MM.1S (cell line): ENCODE measurements at regions not wholly inside any gene's neighbourhood (a gene's known extent, or its start where the extent isn't known, plus 50 kb on each side); places are given as distances from the start of the nearest gene placed in this dataset.

Experiments
- DNase-seq: peaks from one replicate; pipeline ENCODE4 v3.0.0-alpha.2; 2015
- H2AFZ ChIP-seq: fragments of 300-600 bp; sonication (generic); 2 replicates; pipeline ENCODE4 v1.6.0; 2016; ENCODE audit warnings: antibody characterized with exemption, low read length
- H3F3A ChIP-seq: fragments of 300-600 bp; sonication (generic); 2 replicates; pipeline ENCODE4 v1.6.1; 2016; ENCODE audit warnings: mild to moderate bottlenecking, antibody characterized with exemption, low read length, moderate library complexity, mixed read lengths; ENCODE audit not compliant: insufficient read depth
- H3K27ac ChIP-seq: fragments of 300-600 bp; sonication (generic); 2 replicates; pipeline ENCODE4 v1.5.1; 2016; ENCODE audit warnings: mild to moderate bottlenecking, low read length
- H3K27me3 ChIP-seq: fragments of 300-600 bp; sonication (generic); replicated peaks from 2 replicates; pipeline ENCODE4 v1.6.0; 2016; ENCODE audit warnings: low read length; ENCODE audit not compliant: insufficient read depth
- H3K36me3 ChIP-seq: fragments of 300-600 bp; sonication (generic); replicated peaks from 2 replicates; pipeline ENCODE4 v1.6.1; 2016; ENCODE audit warnings: mild to moderate bottlenecking, low read length, mixed read lengths; ENCODE audit not compliant: insufficient read depth
- H3K4me1 ChIP-seq: fragments of 300-600 bp; sonication (generic); 2 replicates; pipeline ENCODE4 v1.6.1; 2016; ENCODE audit warnings: low read length, mixed read lengths
- H3K4me2 ChIP-seq: fragments of 300-600 bp; sonication (generic); 2 replicates; pipeline ENCODE4 v1.6.0; 2016; ENCODE audit warnings: low read depth, low read length
- H3K4me3 ChIP-seq: fragments of 300-600 bp; sonication (generic); 2 replicates; pipeline ENCODE4 v1.5.1; 2016; ENCODE audit warnings: low read length, mixed read lengths
- H3K79me2 ChIP-seq: fragments of 300-600 bp; sonication (generic); 2 replicates; pipeline ENCODE4 v1.6.1; 2016; ENCODE audit warnings: mixed run types, low read length, mixed read lengths
- H3K9ac ChIP-seq: fragments of 300-600 bp; sonication (generic); 2 replicates; pipeline ENCODE4 v1.6.1; 2016; ENCODE audit warnings: low read length, mixed read lengths
- H3K9me2 ChIP-seq: fragments of 300-600 bp; sonication (generic); replicated peaks from 2 replicates; pipeline ENCODE4 v1.6.1; 2016; ENCODE audit warnings: mild to moderate bottlenecking, low read length, mixed read lengths; ENCODE audit not compliant: insufficient read depth
- H3K9me3 ChIP-seq: fragments of 300-600 bp; sonication (generic); replicated peaks from 2 replicates; pipeline ENCODE4 v1.6.1; 2016; ENCODE audit warnings: mild to moderate bottlenecking, low read length, mixed read lengths; ENCODE audit not compliant: insufficient read depth
- H4K20me1 ChIP-seq: fragments of 300-600 bp; sonication (generic); 2 replicates; pipeline ENCODE4 v1.6.1; 2016; ENCODE audit warnings: mild to moderate bottlenecking, low read length, moderate library complexity, mixed read lengths; ENCODE audit not compliant: insufficient read depth
- EZH2 ChIP-seq: fragments of 300-600 bp; sonication (generic); optimal IDR thresholded peaks from 2 replicates; pipeline ENCODE3; 2017; ENCODE audit warnings: low read depth, mild to moderate bottlenecking, antibody characterized with exemption, low read length, mixed read lengths
- EZH2phosphoT487 ChIP-seq: fragments of 300-600 bp; sonication (generic); IDR thresholded peaks from 2 replicates; pipeline ENCODE4 v1.6.1; 2018; ENCODE audit warnings: antibody characterized with exemption, low read length
- TF ChIP-seq, protein P1 (sequence below): fragments of 300-600 bp; sonication (generic); IDR thresholded peaks from 2 replicates; pipeline ENCODE4 v1.5.1; 2016; ENCODE audit warnings: antibody characterized with exemption, low read length, mixed read lengths

DNA sequence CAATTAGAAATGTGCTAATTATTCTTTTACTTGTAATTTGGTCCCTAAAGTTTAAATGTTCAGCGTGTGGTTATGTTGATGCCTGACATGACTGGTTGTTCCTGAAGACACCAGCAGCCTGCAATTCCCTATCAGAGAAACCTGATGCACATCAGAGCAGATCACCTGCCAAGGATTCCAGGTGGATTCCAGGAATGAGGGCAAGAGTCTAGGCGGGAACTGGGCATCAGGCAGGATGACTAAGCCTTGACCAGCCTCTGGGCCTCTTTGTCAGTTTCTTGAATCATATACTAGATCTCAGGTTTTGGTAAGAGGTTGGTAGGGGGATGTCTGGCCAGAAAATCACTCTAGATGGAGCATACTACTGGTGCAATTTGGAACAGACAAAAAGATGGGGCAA is 130.7 kb upstream of the TNR start:
- Histone ChIP-seq H2AFZ (no peak overlapping the region), H3K4me2 (no peak overlapping the region), H3K4me3 (no peak overlapping the region), H3F3A (no peaks in the 10 kb centered on the region), H3K27me3 (no peaks in the 10 kb centered on the region), H3K36me3 (no peaks in the 10 kb centered on the region), H4K20me1 (no peaks in the 10 kb centered on the region), H3K27ac (no peak overlapping the region), H3K9me3 (no peaks in the 10 kb centered on the region), H3K4me1 (no peaks in the 10 kb centered on the region), H3K79me2 (no peaks in the 10 kb centered on the region), H3K9ac (no peak overlapping the region), H3K9me2 (no peaks in the 10 kb centered on the region)
- no peak for DNase-seq
- TF ChIP-seq EZH2phosphoT487 (no peak), EZH2 (no peak)
- TF ChIP-seq, protein P1, sequence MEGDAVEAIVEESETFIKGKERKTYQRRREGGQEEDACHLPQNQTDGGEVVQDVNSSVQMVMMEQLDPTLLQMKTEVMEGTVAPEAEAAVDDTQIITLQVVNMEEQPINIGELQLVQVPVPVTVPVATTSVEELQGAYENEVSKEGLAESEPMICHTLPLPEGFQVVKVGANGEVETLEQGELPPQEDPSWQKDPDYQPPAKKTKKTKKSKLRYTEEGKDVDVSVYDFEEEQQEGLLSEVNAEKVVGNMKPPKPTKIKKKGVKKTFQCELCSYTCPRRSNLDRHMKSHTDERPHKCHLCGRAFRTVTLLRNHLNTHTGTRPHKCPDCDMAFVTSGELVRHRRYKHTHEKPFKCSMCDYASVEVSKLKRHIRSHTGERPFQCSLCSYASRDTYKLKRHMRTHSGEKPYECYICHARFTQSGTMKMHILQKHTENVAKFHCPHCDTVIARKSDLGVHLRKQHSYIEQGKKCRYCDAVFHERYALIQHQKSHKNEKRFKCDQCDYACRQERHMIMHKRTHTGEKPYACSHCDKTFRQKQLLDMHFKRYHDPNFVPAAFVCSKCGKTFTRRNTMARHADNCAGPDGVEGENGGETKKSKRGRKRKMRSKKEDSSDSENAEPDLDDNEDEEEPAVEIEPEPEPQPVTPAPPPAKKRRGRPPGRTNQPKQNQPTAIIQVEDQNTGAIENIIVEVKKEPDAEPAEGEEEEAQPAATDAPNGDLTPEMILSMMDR = no peak

DNA sequence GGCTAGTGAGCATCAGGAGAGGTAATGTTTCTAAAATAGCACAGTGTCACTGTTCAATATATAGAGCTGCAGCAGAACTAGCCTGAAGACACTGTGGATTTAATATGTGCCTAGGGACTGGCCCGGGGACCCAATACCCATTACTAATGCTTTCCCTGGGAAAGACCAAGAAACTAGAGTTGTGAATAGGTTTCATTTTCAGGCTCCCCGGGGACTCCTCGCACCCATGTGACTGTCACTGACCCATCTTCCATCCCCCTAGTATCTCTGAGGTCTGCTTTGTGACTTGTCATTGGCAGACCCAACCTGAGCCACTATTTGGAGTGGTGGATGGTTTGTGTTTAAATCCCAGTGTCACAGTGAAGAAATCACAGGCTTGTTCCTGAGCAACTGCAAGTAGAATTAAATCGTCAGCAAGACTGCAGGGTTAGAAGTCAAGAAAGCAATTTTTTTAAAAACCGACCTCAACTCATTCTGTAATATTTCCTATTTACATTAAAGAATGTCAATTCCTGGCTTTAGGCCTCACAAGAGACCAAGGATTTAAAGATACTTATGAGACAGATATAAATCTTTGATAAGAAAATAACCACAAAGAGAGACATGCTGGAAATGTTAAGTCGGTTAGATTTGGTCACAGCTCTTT is 130.0 kb upstream of the TNR start:
- Histone ChIP-seq H3K4me3 (no peak overlapping the region), H4K20me1 (no peaks in the 10 kb centered on the region), H3K27me3 (no peaks in the 10 kb centered on the region), H3F3A (no peaks in the 10 kb centered on the region), H3K4me2 (no peak overlapping the region), H2AFZ (no peak overlapping the region), H3K36me3 (no peaks in the 10 kb centered on the region), H3K4me1 (no peaks in the 10 kb centered on the region), H3K79me2 (no peaks in the 10 kb centered on the region), H3K9me2 (no peaks in the 10 kb centered on the region), H3K27ac (no peak overlapping the region), H3K9ac (no peak overlapping the region), H3K9me3 (no peaks in the 10 kb centered on the region)
- DNase-seq = no peak
- TF ChIP-seq EZH2 = no peak
- no peak for TF ChIP-seq EZH2phosphoT487
- TF ChIP-seq, protein P1 = no peak

- TF ChIP-seq EZH2 = no peak
- TF ChIP-seq, protein P1 = no peak
- TF ChIP-seq EZH2phosphoT487 = no peak
- no peak overlapping the region for H3K27ac ChIP-seq
- H2AFZ ChIP-seq = no peak overlapping the region
- H3K9me3 ChIP-seq = no peaks in the 10 kb centered on the region
- no peaks in the 10 kb centered on the region for H3F3A ChIP-seq
- H3K79me2 ChIP-seq = no peaks in the 10 kb centered on the region
- DNase-seq = no peak
- H3K4me1 ChIP-seq = no peaks in the 10 kb centered on the region
- H4K20me1 ChIP-seq = no peaks in the 10 kb centered on the region
- no peaks in the 10 kb centered on the region for H3K27me3 ChIP-seq
- H3K4me3 ChIP-seq = no peak overlapping the region
- no peaks in the 10 kb centered on the region for H3K36me3 ChIP-seq
- no peak overlapping the region for H3K4me2 ChIP-seq
- H3K9me2 ChIP-seq = no peaks in the 10 kb centered on the region
- H3K9ac ChIP-seq = no peak overlapping the region
These were observed 129.2 kb upstream of the TNR start for GRCh38 chr1:175872588-175872987.
